ENCODE measurements at regions not wholly inside any gene's neighbourhood (a gene's known extent, or its start where the extent isn't known, plus 50 kb on each side); places are given as distances from the start of the nearest gene placed in this dataset.

- no peak for TF ChIP-seq ZFX (IDR thresholded peaks at IDR 0.05)
- TF ChIP-seq CTCF (conservative IDR thresholded peaks at IDR 0.05), result no peak
- no peak overlapping the region for H3K27ac ChIP-seq
Observed at GRCh38 chr10:55740110-55740509, 620.9 kb downstream of the ZWINT start.

- TF ChIP-seq ZFX (IDR thresholded peaks at IDR 0.05) (no peak), CTCF (conservative IDR thresholded peaks at IDR 0.05) (no peak)
- no peak overlapping the region for H3K27ac ChIP-seq
Observed at GRCh38 chr10:55734112-55734511, 626.9 kb downstream of the ZWINT start.

- TF ChIP-seq ZFX (IDR thresholded peaks at IDR 0.05), result no peak
- TF ChIP-seq CTCF (conservative IDR thresholded peaks at IDR 0.05), result no peak
- no peak overlapping the region for H3K27ac ChIP-seq
Observed at GRCh38 chr10:55704950-55705349, 656.1 kb downstream of the ZWINT start.

- TF ChIP-seq ZFX (IDR thresholded peaks at IDR 0.05) (no peak), CTCF (conservative IDR thresholded peaks at IDR 0.05) (peak; percentile 82)
- H3K27ac ChIP-seq, result no peak overlapping the region
Observed at GRCh38 chr10:55668326-55668922, 692.6 kb downstream of the ZWINT start.

GRCh38 chr10:55653531-55653930, 707.5 kb downstream of the ZWINT start:
- H3K27ac ChIP-seq, result no peak overlapping the region
- TF ChIP-seq ZFX (IDR thresholded peaks at IDR 0.05), result no peak
- TF ChIP-seq CTCF (conservative IDR thresholded peaks at IDR 0.05), result no peak

GRCh38 chr10:55641601-55642000, 719.5 kb downstream of the ZWINT start:
- H3K27ac ChIP-seq, result no peak overlapping the region
- TF ChIP-seq ZFX (IDR thresholded peaks at IDR 0.05), result no peak
- no peak for TF ChIP-seq CTCF (conservative IDR thresholded peaks at IDR 0.05)

- TF ChIP-seq CTCF (conservative IDR thresholded peaks at IDR 0.05) (peak; percentile 92), ZFX (IDR thresholded peaks at IDR 0.05) (no peak)
- peak overlapping the region; percentile 32; the same call in 1 of the 2 replicates for H3K27ac ChIP-seq
Observed at GRCh38 chr10:55631071-55631654, 729.9 kb downstream of the ZWINT start.

Measured in C4-2B (cell line).